ENCODE measurements at regions not wholly inside any gene's neighbourhood (a gene's known extent, or its start where the extent isn't known, plus 50 kb on each side); places are given as distances from the start of the nearest gene placed in this dataset.

GRCh38 chr10:63058236-63058635 lies 74.9 kb upstream of the NRBF2 start:
- Histone ChIP-seq H4K20me1 (ENCODE audit: insufficient read depth, low read length) (no peaks in the 10 kb centered on the region), H3K27ac (ENCODE audit: insufficient read depth, low read length) (no peak overlapping the region), H2AFZ (replicated peaks; ENCODE audit: low read length, poor library complexity) (no peak overlapping the region), H3K79me1 (ENCODE audit: low read depth in 1 of 2, low read length in 2 of 2) (no peaks in the 10 kb centered on the region), H3K14ac (replicated peaks; ENCODE audit: low read depth, low read length) (no peak overlapping the region), H3K4me3 (ENCODE audit: insufficient read depth, low read depth, low read length) (no peak overlapping the region), H3K4me2 (ENCODE audit: low read depth, low read length) (no peak overlapping the region), H3K18ac (ENCODE audit: low read depth, low read length) (no peak overlapping the region), H4K91ac (ENCODE audit: insufficient read depth, low read depth, low read length) (no peak overlapping the region), H3K9ac (ENCODE audit: low read depth, low read length) (no peak overlapping the region), H2BK5ac (ENCODE audit: low read depth, low read length, poor library complexity, severe bottlenecking) (no peak overlapping the region), H2AK5ac (ENCODE audit: low read depth, low read length) (no peak overlapping the region), H3K23ac (ENCODE audit: low read depth, low read length) (no peak overlapping the region), H2BK120ac (ENCODE audit: low read depth, low read length) (no peak overlapping the region), H4K5ac (ENCODE audit: low read depth, low read length) (no peak overlapping the region), H2AK9ac (replicated peaks; ENCODE audit: low read depth, low read length, poor library complexity) (no peak overlapping the region), H3K56ac (ENCODE audit: extremely low read depth, insufficient read depth, low read length) (no peak overlapping the region), H2BK15ac (ENCODE audit: low read depth, low read length) (no peak overlapping the region), H3K9me1 (ENCODE audit: insufficient read depth, low read length) (no peaks in the 10 kb centered on the region), H3K27me3 (ENCODE audit: control insufficient read depth, insufficient read depth, low read length) (peaks cover under 1% of the 10 kb centered on the region; the same call in 1 of the 2 replicates), H3K4ac (ENCODE audit: low read depth, low read length) (no peak overlapping the region), H4K8ac (ENCODE audit: low read depth in 2 of 2, low read length in 2 of 2) (no peak overlapping the region), H2BK20ac (ENCODE audit: low read depth, low read length) (no peak overlapping the region), H3K4me1 (ENCODE audit: control insufficient read depth, insufficient read depth, low read length) (no peaks in the 10 kb centered on the region), H3K9me3 (ENCODE audit: control insufficient read depth, insufficient read depth, low read length) (no peaks in the 10 kb centered on the region), H3K36me3 (ENCODE audit: control insufficient read depth, insufficient read depth, low read length) (no peaks in the 10 kb centered on the region)
- intact Hi-C loops (cut with micrococcal nuclease), result no loop called here
- dilution Hi-C loops (cut with HindIII; ENCODE audit: low sequenced_read_pairs, unreplicated experiment), result no loop called here
- in situ Hi-C loops (cut with MboI; ENCODE audit: low sequenced_read_pairs), result no loop called here
- ChIA-PET CTCF (interaction anchor here (0.7 kb wide), 1 partner anchor 504 kb away, joined by 4 read pairs; no protein-coding TSS in a partner anchor), POLR2A (ENCODE audit: unreplicated experiment) (interaction anchor here (0.5 to 0.6 kb wide), 2 partner anchors 18 to 73 kb away, joined by 4 to 6 read pairs; no protein-coding TSS in a partner anchor)
- DNase-seq (no peak), ATAC-seq (ENCODE audit: low read depth) (no peak)
- TF ChIP-seq MAFK (IDR thresholded peaks at IDR 0.05; ENCODE audit: low read depth, low read length), result no peak
- no peak for TF ChIP-seq SMC3 (IDR thresholded peaks at IDR 0.05; ENCODE audit: low read depth, low read length)
- no peak for TF ChIP-seq NFE2L2 (IDR thresholded peaks at IDR 0.05; ENCODE audit: low read depth, low read length)
- TF ChIP-seq RFX5 (IDR thresholded peaks at IDR 0.05; ENCODE audit: low read depth, low read length), result no peak
- no peak for TF ChIP-seq POLR2A (IDR thresholded peaks at IDR 0.05; ENCODE audit: low read depth, low read length)
- TF ChIP-seq CEBPB (IDR thresholded peaks at IDR 0.05; ENCODE audit: low read depth, low read length), result no peak
- TF ChIP-seq ELK1 (IDR thresholded peaks at IDR 0.05; ENCODE audit: borderline replicate concordance, low read depth, low read length), result no peak
- TF ChIP-seq RCOR1 (IDR thresholded peaks at IDR 0.05; ENCODE audit: insufficient replicate concordance, low read length), result no peak
- TF ChIP-seq MXI1 (IDR thresholded peaks at IDR 0.05; ENCODE audit: borderline replicate concordance, low read depth, low read length), result no peak
- TF ChIP-seq RAD21 (IDR thresholded peaks at IDR 0.05; ENCODE audit: low read length), result no peak
- TF ChIP-seq CTCF (conservative IDR thresholded peaks at IDR 0.05; ENCODE audit: low read depth, low read length), result no peak
- TF ChIP-seq CHD1 (IDR thresholded peaks at IDR 0.05; ENCODE audit: low read depth, low read length), result no peak
- TF ChIP-seq MAZ (IDR thresholded peaks at IDR 0.05; ENCODE audit: borderline replicate concordance, low read depth, low read length), result no peak
- no peak for TF ChIP-seq BHLHE40 (IDR thresholded peaks at IDR 0.05; ENCODE audit: low read depth, low read length)
- no peak for TF ChIP-seq USF2 (IDR thresholded peaks at IDR 0.05; ENCODE audit: low read depth, low read length)
- no TSS peak for BruUV-seq (replicated peaks)

Measured in IMR-90 (cell line).